ENCODE measurements at regions not wholly inside any gene's neighbourhood (a gene's known extent, or its start where the extent isn't known, plus 50 kb on each side); places are given as distances from the start of the nearest gene placed in this dataset.

GRCh38 chr9:19641046-19641445 lies 147.8 kb downstream of the SLC24A2 start:
- H3K9me3 Mint-ChIP-seq: no peaks in the 10 kb centered on the region
- ATAC-seq: peak; percentile 73
- H3K4me3 Mint-ChIP-seq: no peak overlapping the region
- H3K27me3 Mint-ChIP-seq (ENCODE audit: low read depth): no peaks in the 10 kb centered on the region
- 0 out of 2 replicates have a peak overlapping the region, but pooled peaks have one; percentile 34 for H3K27ac Mint-ChIP-seq
- peaks cover 22% of the 10 kb centered on the region for H3K4me1 Mint-ChIP-seq
- POLR2A ChIA-PET: no interaction called here
- CTCF ChIA-PET: interaction anchor here (0.8 to 1.8 kb wide), 7 partner anchors 12 to 281 kb away, joined by 3 to 6 read pairs (median 3); no protein-coding TSS in a partner anchor
- H3K36me3 Mint-ChIP-seq: no peaks in the 10 kb centered on the region
- no peak for DNase-seq (ENCODE audit: low spot score)
- TF ChIP-seq ZBTB43 (CRISPR knock-in tag; IDR thresholded peaks at IDR 0.05) (no peak), PREB (CRISPR knock-in tag; IDR thresholded peaks at IDR 0.05; ENCODE audit: borderline replicate concordance) (no peak), ARID4B (CRISPR knock-in tag; IDR thresholded peaks at IDR 0.05; ENCODE audit: borderline replicate concordance) (no peak), GTF2I (CRISPR knock-in tag; conservative IDR thresholded peaks at IDR 0.05) (no peak), RORB (CRISPR knock-in tag; IDR thresholded peaks at IDR 0.05) (no peak), ZNF281 (CRISPR knock-in tag; IDR thresholded peaks at IDR 0.05) (no peak)

- CTCF ChIA-PET: interaction anchor here (0.9 to 1.2 kb wide), 3 partner anchors 11 to 283 kb away, joined by 3 to 5 read pairs (median 4); no protein-coding TSS in a partner anchor
- Mint-ChIP-seq H3K4me1 (peaks cover 22% of the 10 kb centered on the region), H3K4me3 (no peak overlapping the region), H3K27me3 (ENCODE audit: low read depth) (no peaks in the 10 kb centered on the region), H3K27ac (no peak overlapping the region), H3K36me3 (no peaks in the 10 kb centered on the region), H3K9me3 (no peaks in the 10 kb centered on the region)
- POLR2A ChIA-PET: no interaction called here
- DNase-seq (ENCODE audit: low spot score) (no peak), ATAC-seq (no peak)
- TF ChIP-seq ATF2 (CRISPR knock-in tag; IDR thresholded peaks at IDR 0.05; ENCODE audit: borderline replicate concordance, low read depth) (no peak), ZNF232 (CRISPR knock-in tag; IDR thresholded peaks at IDR 0.05) (no peak), ZNF416 (CRISPR knock-in tag; IDR thresholded peaks at IDR 0.05) (no peak), CREM (CRISPR knock-in tag; IDR thresholded peaks at IDR 0.05) (no peak), CBFB (CRISPR knock-in tag; IDR thresholded peaks at IDR 0.05; ENCODE audit: low read depth) (no peak), ZNF281 (CRISPR knock-in tag; IDR thresholded peaks at IDR 0.05) (no peak), NFATC4 (CRISPR knock-in tag; IDR thresholded peaks at IDR 0.05) (no peak), TEAD1 (CRISPR knock-in tag; IDR thresholded peaks at IDR 0.05) (no peak), NR1H2 (CRISPR knock-in tag; IDR thresholded peaks at IDR 0.05) (no peak), SMAD3 (CRISPR knock-in tag; IDR thresholded peaks at IDR 0.05; ENCODE audit: borderline replicate concordance) (no peak), NR3C1 (CRISPR knock-in tag; conservative IDR thresholded peaks at IDR 0.05; ENCODE audit: low read depth) (no peak), FOXK1 (CRISPR knock-in tag; IDR thresholded peaks at IDR 0.05) (no peak), ZNF263 (CRISPR knock-in tag; IDR thresholded peaks at IDR 0.05; ENCODE audit: low read depth) (no peak), ZNF219 (CRISPR knock-in tag; IDR thresholded peaks at IDR 0.05; ENCODE audit: borderline replicate concordance) (no peak), PRRX2 (CRISPR knock-in tag; IDR thresholded peaks at IDR 0.05) (no peak)
Observed at GRCh38 chr9:19640014-19640413, 148.8 kb downstream of the SLC24A2 start.

All from WTC11 (cell line).